Peyer's patch (tissue), 4 donors: ENCODE measurements at regions not wholly inside any gene's neighbourhood (a gene's known extent, or its start where the extent isn't known, plus 50 kb on each side); places are given as distances from the start of the nearest gene placed in this dataset.

ENCODE experiments used
- DNase-seq, 3 donors: peaks; one replicate each; pipeline ENCODE4 v3.0.0-alpha.2; 2017 to 2019
- H3K27ac ChIP-seq, 4 donors: fragments of 200-600 bp; sonication (generic); one replicate each; pipeline ENCODE4 v1.5.1; 2016 to 2019
- H3K27me3 ChIP-seq, 2 donors: fragments of 200-600 bp; sonication (generic); one replicate each; pipeline ENCODE4 v1.5.1; 2019
- H3K36me3 ChIP-seq, 3 donors: fragments of 200-600 bp; sonication (generic); one replicate each; pipeline ENCODE4 v1.5.1; 2016 to 2019
- H3K4me1 ChIP-seq, 4 donors: fragments of 200-600 bp; sonication (generic); one replicate each; pipeline ENCODE4 v1.5.1; 2016 to 2019
- H3K4me3 ChIP-seq, 4 donors: fragments of 200-600 bp; sonication (generic); 1 replicate in 3 of 4; 2 replicates in 1 of 4; pipeline ENCODE4 v1.5.1; 2016 to 2019; ENCODE audit warnings: mild to moderate bottlenecking in 1 of 4
- H3K9me3 ChIP-seq, 4 donors: fragments of 200-600 bp; sonication (generic); one replicate each; pipeline ENCODE4 v1.5.1; 2016 to 2019; ENCODE audit warnings: mild to moderate bottlenecking in 1 of 4
- POLR2A ChIP-seq, 2 donors: fragments of 450-650 bp; IDR thresholded peaks; one replicate each; pipeline ENCODE4 v1.5.1; 2017; ENCODE audit warnings: antibody characterized with exemption in 2 of 2, mild to moderate bottlenecking in 2 of 2, moderate library complexity in 2 of 2
- TF ChIP-seq, protein P1 (sequence below), 6 experiments: fragments of 450-650 bp in 4 of 6; fragments of 200-600 bp in 2 of 6; sonication (generic) in 1 of 6; IDR thresholded peaks; one replicate each; pipeline ENCODE4 v1.5.1; 2017 to 2019; ENCODE audit warnings: antibody characterized with exemption in 6 of 6, mild to moderate bottlenecking in 3 of 6, moderate library complexity in 1 of 6

DNA sequence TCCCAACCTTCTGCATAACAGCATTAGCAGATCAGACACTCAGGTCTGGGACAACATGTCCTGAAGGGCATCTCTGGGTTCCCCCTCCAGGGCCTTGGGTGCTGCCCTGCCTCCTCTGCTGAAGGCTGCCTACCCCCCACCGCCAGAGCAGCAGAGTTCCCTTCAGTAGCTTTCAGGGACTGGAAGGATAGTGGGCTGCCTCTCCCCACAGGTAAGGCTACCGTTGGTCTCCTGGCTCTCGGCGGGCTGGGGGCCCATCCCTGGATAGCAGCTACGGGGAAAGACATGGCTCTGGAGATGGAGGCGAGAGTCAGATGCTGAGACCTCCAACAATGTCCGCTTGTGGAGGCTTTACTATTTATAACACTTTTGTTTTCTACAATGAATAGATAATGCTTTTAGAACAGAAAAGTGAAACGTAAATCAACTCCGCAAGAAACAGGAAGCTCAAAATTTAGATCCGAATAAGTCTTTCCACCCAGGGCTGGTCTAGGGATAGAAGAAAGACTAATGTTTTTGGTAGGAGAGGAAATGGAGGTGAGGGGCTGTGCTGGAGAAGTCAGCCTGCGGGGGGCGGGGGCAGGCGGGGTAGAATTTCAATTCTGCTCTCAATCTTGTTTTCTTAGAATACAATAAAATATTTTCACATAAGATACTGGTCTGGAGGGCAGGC is 58.4 kb downstream of the ARL4C start:
- Histone ChIP-seq H3K4me1 (peaks cover 0 to 6% (median 0%) of the 10 kb centered on the region in 4 donors), H3K27ac (peak overlapping the region in 1 of 4 donors; percentile 50), H3K9me3 (no peaks in the 10 kb centered on the region), H3K36me3 (no peaks in the 10 kb centered on the region), H3K4me3 (no peak overlapping the region), H3K27me3 (no peaks in the 10 kb centered on the region)
- DNase-seq: no peak
- no peak for TF ChIP-seq POLR2A (IDR thresholded peaks at IDR 0.05)

DNA sequence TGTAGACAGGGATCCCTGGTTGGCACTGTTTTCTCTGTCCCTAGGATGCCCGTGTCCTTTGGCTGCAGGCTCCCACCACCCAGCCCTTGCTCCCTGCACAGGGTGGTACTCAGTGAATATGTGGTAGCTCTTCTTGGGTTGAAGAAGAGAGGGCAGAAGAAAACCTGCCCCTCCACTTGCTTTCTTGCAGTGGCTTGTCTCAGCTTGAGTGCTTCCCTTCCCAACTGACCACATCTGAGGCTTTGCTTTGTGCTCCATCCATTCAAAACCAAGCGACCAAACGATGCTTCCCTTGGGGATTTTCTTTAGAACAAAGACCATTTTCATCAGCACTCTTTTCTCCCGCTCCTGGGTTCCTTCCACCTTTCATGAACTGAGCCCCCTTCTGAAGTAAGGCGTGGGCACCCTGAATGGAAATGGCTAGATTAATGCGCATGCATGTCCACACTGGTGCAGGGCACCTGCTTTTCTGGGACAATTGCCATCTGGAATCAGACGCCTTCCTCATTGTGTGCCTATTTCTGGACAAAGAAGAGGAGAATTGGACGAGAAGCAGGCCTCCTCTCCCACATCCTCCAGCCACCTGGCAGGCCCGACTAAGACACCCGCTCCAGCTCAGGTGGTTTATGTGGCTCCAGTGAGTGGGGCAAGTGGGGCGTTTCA is 59.1 kb downstream of the ARL4C start:
- TF ChIP-seq POLR2A (IDR thresholded peaks at IDR 0.05): no peak
- DNase-seq: no peak
- H3K4me3 ChIP-seq: no peak overlapping the region

DNA sequence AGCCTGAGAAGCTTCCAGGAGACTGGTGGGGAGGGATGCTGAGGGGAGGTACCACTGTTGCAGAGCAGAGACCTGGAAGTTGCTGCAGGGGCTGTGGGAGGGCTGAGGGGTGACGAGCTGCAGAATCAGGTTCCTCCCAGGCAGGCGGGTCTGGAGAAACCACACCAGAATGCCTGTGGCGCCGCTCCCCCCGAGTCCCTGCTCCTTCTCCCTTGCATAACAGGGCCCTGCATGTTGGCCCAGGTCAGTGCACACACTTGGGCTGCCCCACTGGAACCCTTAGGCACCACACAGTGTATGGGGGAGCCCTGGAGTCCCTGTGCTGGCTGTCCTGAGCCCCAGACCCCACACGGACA is 60.4 kb downstream of the ARL4C start:
- H3K9me3 ChIP-seq: no peaks in the 10 kb centered on the region
- no peak overlapping the region for H3K4me3 ChIP-seq
- no peak for DNase-seq
- no peaks in the 10 kb centered on the region for H3K27me3 ChIP-seq
- no peak for TF ChIP-seq POLR2A (IDR thresholded peaks at IDR 0.05)
- TF ChIP-seq, protein P1, sequence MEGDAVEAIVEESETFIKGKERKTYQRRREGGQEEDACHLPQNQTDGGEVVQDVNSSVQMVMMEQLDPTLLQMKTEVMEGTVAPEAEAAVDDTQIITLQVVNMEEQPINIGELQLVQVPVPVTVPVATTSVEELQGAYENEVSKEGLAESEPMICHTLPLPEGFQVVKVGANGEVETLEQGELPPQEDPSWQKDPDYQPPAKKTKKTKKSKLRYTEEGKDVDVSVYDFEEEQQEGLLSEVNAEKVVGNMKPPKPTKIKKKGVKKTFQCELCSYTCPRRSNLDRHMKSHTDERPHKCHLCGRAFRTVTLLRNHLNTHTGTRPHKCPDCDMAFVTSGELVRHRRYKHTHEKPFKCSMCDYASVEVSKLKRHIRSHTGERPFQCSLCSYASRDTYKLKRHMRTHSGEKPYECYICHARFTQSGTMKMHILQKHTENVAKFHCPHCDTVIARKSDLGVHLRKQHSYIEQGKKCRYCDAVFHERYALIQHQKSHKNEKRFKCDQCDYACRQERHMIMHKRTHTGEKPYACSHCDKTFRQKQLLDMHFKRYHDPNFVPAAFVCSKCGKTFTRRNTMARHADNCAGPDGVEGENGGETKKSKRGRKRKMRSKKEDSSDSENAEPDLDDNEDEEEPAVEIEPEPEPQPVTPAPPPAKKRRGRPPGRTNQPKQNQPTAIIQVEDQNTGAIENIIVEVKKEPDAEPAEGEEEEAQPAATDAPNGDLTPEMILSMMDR (IDR thresholded peaks at IDR 0.05): no peak
- no peak overlapping the region for H3K27ac ChIP-seq
- H3K4me1 ChIP-seq: peaks cover 0 to 6% (median 0%) of the 10 kb centered on the region in 4 donors
- H3K36me3 ChIP-seq: no peaks in the 10 kb centered on the region

More for the DNA sequence above, 59.1 kb downstream of the ARL4C start:
- H3K9me3 ChIP-seq: no peaks in the 10 kb centered on the region
- H3K27ac ChIP-seq: peak overlapping the region in 1 of 4 donors; percentile 50
- no peaks in the 10 kb centered on the region for H3K27me3 ChIP-seq
- H3K36me3 ChIP-seq: no peaks in the 10 kb centered on the region
- peaks cover 0 to 6% (median 0%) of the 10 kb centered on the region in 4 donors for H3K4me1 ChIP-seq

DNA sequence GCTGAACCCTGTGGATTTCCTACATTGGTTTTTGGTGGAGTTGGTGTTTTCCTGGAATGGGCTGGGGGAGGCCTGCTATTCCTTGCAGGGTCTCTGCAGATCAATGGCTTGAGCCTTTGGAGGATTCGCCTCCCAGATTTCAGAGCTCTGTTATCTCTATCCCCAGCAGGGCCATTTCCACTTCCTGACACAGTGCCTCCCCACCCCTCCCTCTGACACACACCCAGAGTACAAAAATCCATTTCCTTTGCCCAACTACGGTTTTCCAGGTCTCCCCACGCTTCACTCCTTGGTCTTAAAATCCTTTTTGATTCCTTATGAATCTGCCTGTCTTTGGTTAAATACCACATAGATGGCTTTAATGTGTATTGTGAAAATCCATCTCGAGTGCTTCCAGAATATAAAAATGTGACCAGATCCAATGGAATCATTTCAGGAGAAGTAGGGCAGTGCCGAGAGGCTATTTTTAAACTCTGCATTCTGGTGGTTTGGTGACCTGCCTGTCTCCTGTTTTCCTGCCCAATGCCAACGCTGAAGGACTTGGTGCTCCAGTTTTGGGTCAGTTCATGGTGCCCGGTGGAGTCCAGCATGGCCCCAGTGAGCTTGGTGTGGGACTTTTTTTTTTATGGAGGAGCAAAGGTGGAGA is 60.9 kb downstream of the ARL4C start:
- Histone ChIP-seq H3K4me3 (no peak overlapping the region), H3K4me1 (peaks cover 0 to 6% (median 0%) of the 10 kb centered on the region in 4 donors), H3K27ac (no peak overlapping the region), H3K36me3 (no peaks in the 10 kb centered on the region), H3K9me3 (no peaks in the 10 kb centered on the region), H3K27me3 (no peaks in the 10 kb centered on the region)
- DNase-seq: no peak
- no peak for TF ChIP-seq POLR2A (IDR thresholded peaks at IDR 0.05)
- TF ChIP-seq, protein P1 (IDR thresholded peaks at IDR 0.05): no peak

DNA sequence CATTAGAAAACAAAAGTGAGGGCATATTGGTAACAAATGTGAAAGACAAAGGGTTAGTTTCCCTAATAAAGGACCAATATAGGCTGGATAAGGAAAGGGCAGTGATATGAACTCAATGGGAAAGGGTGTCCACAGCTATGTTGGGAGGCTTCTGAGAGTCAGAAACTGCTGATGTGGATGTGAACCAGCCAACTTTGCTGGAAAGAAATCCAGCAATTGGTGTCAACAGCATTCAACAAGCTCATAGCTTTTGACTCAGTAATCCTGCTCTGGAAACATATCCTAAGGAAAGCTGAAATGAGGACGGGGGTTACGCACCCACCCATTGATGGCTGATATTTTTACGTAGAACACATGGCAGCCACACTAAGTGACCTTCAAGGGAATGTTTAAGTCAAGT is 63.7 kb downstream of the ARL4C start:
- Histone ChIP-seq H3K27me3 (no peaks in the 10 kb centered on the region), H3K36me3 (no peaks in the 10 kb centered on the region), H3K4me3 (no peak overlapping the region), H3K9me3 (no peaks in the 10 kb centered on the region), H3K4me1 (peaks cover 0 to under 1% (median 0%) of the 10 kb centered on the region in 4 donors), H3K27ac (no peak overlapping the region)
- DNase-seq: no peak
- no peak for TF ChIP-seq POLR2A (IDR thresholded peaks at IDR 0.05)
- TF ChIP-seq, protein P1 (IDR thresholded peaks at IDR 0.05): no peak

DNA sequence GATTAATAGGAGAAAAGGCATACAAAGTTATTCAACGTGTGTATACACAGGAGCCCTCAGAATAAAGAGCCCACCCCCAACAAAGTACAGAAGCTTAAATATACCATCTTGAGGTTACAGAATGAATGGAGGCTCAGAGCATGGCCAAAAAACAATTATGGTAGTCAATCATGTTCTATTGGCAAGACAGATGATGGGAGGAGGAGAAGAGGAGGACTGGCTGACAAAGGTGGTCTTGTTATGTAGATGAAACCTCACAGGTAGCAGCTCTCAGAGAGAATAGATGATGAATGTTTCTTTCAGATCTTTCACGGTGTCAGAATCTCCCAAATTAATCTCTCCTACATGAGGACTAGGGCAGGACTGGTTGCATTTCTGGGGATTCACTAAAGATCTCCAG is 66.0 kb downstream of the ARL4C start:
- Histone ChIP-seq H3K27ac (no peak overlapping the region), H3K4me1 (peaks cover 0 to 15% (median 8%) of the 10 kb centered on the region in 4 donors), H3K27me3 (no peaks in the 10 kb centered on the region), H3K9me3 (no peaks in the 10 kb centered on the region), H3K36me3 (no peaks in the 10 kb centered on the region), H3K4me3 (no peak overlapping the region)
- no peak for TF ChIP-seq POLR2A (IDR thresholded peaks at IDR 0.05)
- TF ChIP-seq, protein P1 (IDR thresholded peaks at IDR 0.05): no peak
- DNase-seq: no peak
